ENCODE measurements at regions not wholly inside any gene's neighbourhood (a gene's known extent, or its start where the extent isn't known, plus 50 kb on each side); places are given as distances from the start of the nearest gene placed in this dataset.

DNA sequence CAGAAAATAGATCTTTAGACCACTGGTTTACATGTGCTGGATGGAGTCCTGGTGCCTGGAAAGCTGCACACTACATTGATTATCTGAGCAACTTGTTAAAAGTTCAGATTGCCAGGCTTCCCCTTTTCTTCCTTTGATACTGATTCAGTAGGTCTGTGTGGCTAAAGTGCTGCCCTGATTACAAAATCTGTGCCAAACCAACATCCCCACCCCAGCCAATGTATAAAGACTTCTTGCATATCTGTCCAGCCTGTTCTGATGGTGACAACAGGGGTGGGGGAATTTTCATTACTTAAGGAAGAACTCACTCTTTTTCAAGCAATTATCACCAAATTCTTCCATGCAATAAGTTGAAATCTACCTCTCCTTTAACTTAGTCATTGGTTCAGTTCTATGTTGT lies 135.5 kb downstream of the TNFSF18 start:
- TF ChIP-seq POLR2A (IDR thresholded peaks at IDR 0.05), result no peak
- TF ChIP-seq, protein P1, sequence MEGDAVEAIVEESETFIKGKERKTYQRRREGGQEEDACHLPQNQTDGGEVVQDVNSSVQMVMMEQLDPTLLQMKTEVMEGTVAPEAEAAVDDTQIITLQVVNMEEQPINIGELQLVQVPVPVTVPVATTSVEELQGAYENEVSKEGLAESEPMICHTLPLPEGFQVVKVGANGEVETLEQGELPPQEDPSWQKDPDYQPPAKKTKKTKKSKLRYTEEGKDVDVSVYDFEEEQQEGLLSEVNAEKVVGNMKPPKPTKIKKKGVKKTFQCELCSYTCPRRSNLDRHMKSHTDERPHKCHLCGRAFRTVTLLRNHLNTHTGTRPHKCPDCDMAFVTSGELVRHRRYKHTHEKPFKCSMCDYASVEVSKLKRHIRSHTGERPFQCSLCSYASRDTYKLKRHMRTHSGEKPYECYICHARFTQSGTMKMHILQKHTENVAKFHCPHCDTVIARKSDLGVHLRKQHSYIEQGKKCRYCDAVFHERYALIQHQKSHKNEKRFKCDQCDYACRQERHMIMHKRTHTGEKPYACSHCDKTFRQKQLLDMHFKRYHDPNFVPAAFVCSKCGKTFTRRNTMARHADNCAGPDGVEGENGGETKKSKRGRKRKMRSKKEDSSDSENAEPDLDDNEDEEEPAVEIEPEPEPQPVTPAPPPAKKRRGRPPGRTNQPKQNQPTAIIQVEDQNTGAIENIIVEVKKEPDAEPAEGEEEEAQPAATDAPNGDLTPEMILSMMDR (IDR thresholded peaks at IDR 0.05), result no peak

Measured in uterus (tissue), 2 donors.